ENCODE measurements at regions not wholly inside any gene's neighbourhood (a gene's known extent, or its start where the extent isn't known, plus 50 kb on each side); places are given as distances from the start of the nearest gene placed in this dataset.
A peak's percentile ranks its signal among the peaks of the same experiment; 100 is the strongest.

- DNase-seq: no peak
Observed at GRCh38 chr20:48400009-48400408, 427.8 kb downstream of the PREX1 start.

GRCh38 chr20:48398506-48399449, 429.0 kb downstream of the PREX1 start:
- peak; percentile 99 for DNase-seq

- DNase-seq: peak; percentile 94
Observed at GRCh38 chr20:48396981-48397861, 430.6 kb downstream of the PREX1 start.

GRCh38 chr20:48395816-48396546, 431.8 kb downstream of the PREX1 start:
- DNase-seq: peak; percentile 99

- no peak for DNase-seq
Observed at GRCh38 chr20:48394415-48395081, 433.3 kb downstream of the PREX1 start.

GRCh38 chr20:48393737-48394314, 434.0 kb downstream of the PREX1 start:
- DNase-seq: no peak

GRCh38 chr20:48393311-48393685, 434.5 kb downstream of the PREX1 start:
- DNase-seq: no peak

GRCh38 chr20:48392407-48393310, 435.1 kb downstream of the PREX1 start:
- no peak for DNase-seq

GRCh38 chr20:48390981-48391380, 436.8 kb downstream of the PREX1 start:
- no peak for DNase-seq

- no peak for DNase-seq
Observed at GRCh38 chr20:48387675-48388074, 440.1 kb downstream of the PREX1 start.

- DNase-seq: no peak
Observed at GRCh38 chr20:48385527-48385926, 442.3 kb downstream of the PREX1 start.

- no peak for DNase-seq
Observed at GRCh38 chr20:48385114-48385513, 442.7 kb downstream of the PREX1 start.

- DNase-seq: no peak
Observed at GRCh38 chr20:48384147-48384818, 443.5 kb downstream of the PREX1 start.

GRCh38 chr20:48383252-48383651, 444.5 kb downstream of the PREX1 start:
- no peak for DNase-seq

- DNase-seq: peak; percentile 21
Observed at GRCh38 chr20:48382304-48382703, 445.5 kb downstream of the PREX1 start.

- DNase-seq: no peak
Observed at GRCh38 chr20:48381353-48382120, 446.3 kb downstream of the PREX1 start.

GRCh38 chr20:48380661-48381060, 447.1 kb downstream of the PREX1 start:
- DNase-seq: peak; percentile 29

GRCh38 chr20:48378976-48379675, 448.7 kb downstream of the PREX1 start:
- DNase-seq: no peak

GRCh38 chr20:48377940-48378339, 449.9 kb downstream of the PREX1 start:
- DNase-seq: no peak
